Neural progenitor cell (in vitro differentiated cells): ENCODE measurements at regions not wholly inside any gene's neighbourhood (a gene's known extent, or its start where the extent isn't known, plus 50 kb on each side); places are given as distances from the start of the nearest gene placed in this dataset.

Experiments
- DNase-seq: peaks from one replicate; pipeline ENCODE4 v3.0.0-alpha.2; 2016; ENCODE audit warnings: low spot score
- H2AFZ ChIP-seq: fragments of 200-600 bp; sonication (generic); replicated peaks from 2 replicates; pipeline ENCODE4 v1.6.1; 2016; ENCODE audit warnings: antibody characterized with exemption
- H3F3A ChIP-seq: fragments of 200-600 bp; sonication (generic); 2 replicates; pipeline ENCODE4 v1.6.1; 2016; ENCODE audit warnings: antibody characterized with exemption, low read depth
- H3K27ac ChIP-seq: fragments of 200-600 bp; sonication (generic); 2 replicates; pipeline ENCODE4 v1.5.1; 2016; ENCODE audit warnings: mild to moderate bottlenecking
- H3K27me3 ChIP-seq: fragments of 200-600 bp; sonication (generic); 2 replicates; pipeline ENCODE4 v1.6.1; 2016; ENCODE audit warnings: mild to moderate bottlenecking, moderate library complexity
- H3K36me3 ChIP-seq: fragments of 200-600 bp; sonication (generic); 2 replicates; pipeline ENCODE4 v1.5.1; 2016
- H3K4me1 ChIP-seq: fragments of 200-600 bp; sonication (generic); 2 replicates; pipeline ENCODE4 v1.6.1; 2016; ENCODE audit warnings: mixed run types
- H3K4me2 ChIP-seq: fragments of 200-600 bp; sonication (generic); 2 replicates; pipeline ENCODE4 v1.6.1; 2016
- H3K4me3 ChIP-seq: fragments of 200-600 bp; sonication (generic); 2 replicates; pipeline ENCODE4 v1.5.1; 2016
- H3K79me2 ChIP-seq: fragments of 200-600 bp; sonication (generic); 2 replicates; pipeline ENCODE4 v1.6.1; 2016; ENCODE audit warnings: low read depth
- H3K9ac ChIP-seq: fragments of 200-600 bp; sonication (generic); 2 replicates; pipeline ENCODE4 v1.6.1; 2016
- H3K9me3 ChIP-seq: fragments of 200-600 bp; sonication (generic); 2 replicates; pipeline ENCODE4 v1.5.1; 2016; ENCODE audit warnings: low read depth
- H4K20me1 ChIP-seq: fragments of 200-600 bp; sonication (generic); 2 replicates; pipeline ENCODE4 v1.6.1; 2016; ENCODE audit warnings: low read depth
- H3K27ac Mint-ChIP-seq: 3 replicates; pipeline ENCODE4 v1.8.0; 2021; ENCODE audit warnings: mixed read lengths
- H3K27me3 Mint-ChIP-seq: 2 replicates; pipeline ENCODE4 v1.8.0; 2022; ENCODE audit warnings: low read depth, mild to moderate bottlenecking, inconsistent platforms, moderate library complexity, mixed read lengths; ENCODE audit not compliant: insufficient read depth
- H3K36me3 Mint-ChIP-seq: 3 replicates; pipeline ENCODE4 v1.8.0; 2021; ENCODE audit warnings: mixed read lengths
- H3K4me1 Mint-ChIP-seq: 3 replicates; pipeline ENCODE4 v1.8.0; 2021; ENCODE audit warnings: mixed read lengths
- H3K4me3 Mint-ChIP-seq: 3 replicates; pipeline ENCODE4 v1.8.0; 2021; ENCODE audit warnings: mild to moderate bottlenecking, moderate library complexity, mixed read lengths
- H3K9me3 Mint-ChIP-seq: 3 replicates; pipeline ENCODE4 v1.8.0; 2020; ENCODE audit warnings: mixed read lengths
- EZH2 ChIP-seq: fragments of 200-600 bp; sonication (generic); IDR thresholded peaks from 2 replicates; pipeline ENCODE4 v1.6.1; 2017; ENCODE audit warnings: antibody characterized with exemption, mild to moderate bottlenecking, moderate library complexity
- EZH2phosphoT487 ChIP-seq: fragments of 200-600 bp; sonication (generic); IDR thresholded peaks from 2 replicates; pipeline ENCODE4 v1.6.1; 2017; ENCODE audit warnings: antibody characterized with exemption
- TF ChIP-seq, protein P1 (sequence below): fragments of 200-600 bp; sonication (generic); IDR thresholded peaks from 2 replicates; pipeline ENCODE4 v1.5.1; 2017; ENCODE audit warnings: antibody characterized with exemption, mild to moderate bottlenecking

DNA sequence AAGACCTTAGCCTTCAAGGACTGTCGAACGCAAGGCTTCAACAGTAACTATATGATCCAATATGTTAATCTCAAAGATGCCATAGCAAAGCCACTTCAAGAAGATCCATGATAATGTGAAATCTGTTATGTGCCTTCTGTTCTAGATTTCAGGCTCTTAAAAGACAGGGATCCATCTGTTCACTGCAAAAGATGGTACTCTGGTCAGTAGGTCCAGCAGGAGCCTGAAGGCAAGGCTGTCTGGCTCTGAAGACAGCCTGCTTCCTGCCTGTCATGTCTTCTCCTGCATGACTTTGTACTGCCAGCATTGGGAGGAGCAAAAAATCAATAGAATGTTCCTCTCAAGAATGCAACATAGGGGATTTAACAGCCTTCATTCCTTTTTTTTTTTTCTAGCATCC lies 270.8 kb upstream of the PARD3B start:
- peaks cover 21% of the 10 kb centered on the region for H3K4me1 ChIP-seq
- H3K4me3 Mint-ChIP-seq, result no peak overlapping the region
- no peak overlapping the region for H3K27ac Mint-ChIP-seq

DNA sequence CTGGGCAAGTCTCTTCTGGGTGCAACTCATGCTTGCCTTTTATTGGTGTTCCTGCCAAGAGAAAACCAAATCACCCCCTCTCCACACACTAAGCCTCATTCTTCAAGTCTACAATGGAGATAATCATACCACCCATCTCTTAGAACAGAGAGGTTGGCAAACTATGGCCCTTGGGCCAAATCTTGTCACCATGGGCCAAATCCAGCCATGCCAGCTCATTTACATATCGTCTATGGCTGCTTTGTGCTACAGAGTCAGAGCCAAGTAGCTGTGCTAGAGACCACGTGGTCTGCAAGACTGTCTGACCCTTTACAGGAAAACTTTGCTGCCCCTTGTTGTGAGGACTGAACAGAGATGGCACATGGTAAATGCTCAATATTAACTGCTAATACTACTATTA lies 270.3 kb upstream of the PARD3B start:
- Histone ChIP-seq H2AFZ (no peak overlapping the region), H3K36me3 (no peaks in the 10 kb centered on the region), H3K4me3 (no peak overlapping the region), H3K4me1 (peaks cover 23% of the 10 kb centered on the region), H3K27me3 (no peaks in the 10 kb centered on the region), H3K27ac (no peak overlapping the region), H3K4me2 (no peak overlapping the region), H3K79me2 (no peaks in the 10 kb centered on the region), H3K9me3 (no peaks in the 10 kb centered on the region), H4K20me1 (no peaks in the 10 kb centered on the region), H3K9ac (no peak overlapping the region), H3F3A (peaks cover 7% of the 10 kb centered on the region)
- H3K27me3 Mint-ChIP-seq, result peaks cover 7% of the 10 kb centered on the region
- no peak overlapping the region for H3K4me3 Mint-ChIP-seq
- H3K9me3 Mint-ChIP-seq, result peaks cover 7% of the 10 kb centered on the region
- TF ChIP-seq EZH2, result no peak
- TF ChIP-seq EZH2phosphoT487, result no peak
- TF ChIP-seq, protein P1, sequence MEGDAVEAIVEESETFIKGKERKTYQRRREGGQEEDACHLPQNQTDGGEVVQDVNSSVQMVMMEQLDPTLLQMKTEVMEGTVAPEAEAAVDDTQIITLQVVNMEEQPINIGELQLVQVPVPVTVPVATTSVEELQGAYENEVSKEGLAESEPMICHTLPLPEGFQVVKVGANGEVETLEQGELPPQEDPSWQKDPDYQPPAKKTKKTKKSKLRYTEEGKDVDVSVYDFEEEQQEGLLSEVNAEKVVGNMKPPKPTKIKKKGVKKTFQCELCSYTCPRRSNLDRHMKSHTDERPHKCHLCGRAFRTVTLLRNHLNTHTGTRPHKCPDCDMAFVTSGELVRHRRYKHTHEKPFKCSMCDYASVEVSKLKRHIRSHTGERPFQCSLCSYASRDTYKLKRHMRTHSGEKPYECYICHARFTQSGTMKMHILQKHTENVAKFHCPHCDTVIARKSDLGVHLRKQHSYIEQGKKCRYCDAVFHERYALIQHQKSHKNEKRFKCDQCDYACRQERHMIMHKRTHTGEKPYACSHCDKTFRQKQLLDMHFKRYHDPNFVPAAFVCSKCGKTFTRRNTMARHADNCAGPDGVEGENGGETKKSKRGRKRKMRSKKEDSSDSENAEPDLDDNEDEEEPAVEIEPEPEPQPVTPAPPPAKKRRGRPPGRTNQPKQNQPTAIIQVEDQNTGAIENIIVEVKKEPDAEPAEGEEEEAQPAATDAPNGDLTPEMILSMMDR, result no peak
- no peak overlapping the region for H3K27ac Mint-ChIP-seq
- peaks cover 3% of the 10 kb centered on the region for H3K36me3 Mint-ChIP-seq
- peaks cover 40% of the 10 kb centered on the region for H3K4me1 Mint-ChIP-seq
- no peak for DNase-seq

More for the DNA sequence above, 270.8 kb upstream of the PARD3B start:
- Histone ChIP-seq H3K9ac (no peak overlapping the region), H3K4me2 (no peak overlapping the region), H3K79me2 (no peaks in the 10 kb centered on the region), H3K27ac (no peak overlapping the region), H3K27me3 (no peaks in the 10 kb centered on the region), H3K36me3 (no peaks in the 10 kb centered on the region), H3K9me3 (no peaks in the 10 kb centered on the region), H4K20me1 (no peaks in the 10 kb centered on the region), H2AFZ (no peak overlapping the region), H3K4me3 (no peak overlapping the region), H3F3A (peaks cover 7% of the 10 kb centered on the region)
- DNase-seq, result no peak
- Mint-ChIP-seq H3K4me1 (peaks cover 37% of the 10 kb centered on the region), H3K9me3 (peaks cover 11% of the 10 kb centered on the region), H3K27me3 (peaks cover 7% of the 10 kb centered on the region), H3K36me3 (peaks cover 3% of the 10 kb centered on the region)
- TF ChIP-seq EZH2phosphoT487 (no peak), EZH2 (no peak)
- TF ChIP-seq, protein P1, result no peak

DNA sequence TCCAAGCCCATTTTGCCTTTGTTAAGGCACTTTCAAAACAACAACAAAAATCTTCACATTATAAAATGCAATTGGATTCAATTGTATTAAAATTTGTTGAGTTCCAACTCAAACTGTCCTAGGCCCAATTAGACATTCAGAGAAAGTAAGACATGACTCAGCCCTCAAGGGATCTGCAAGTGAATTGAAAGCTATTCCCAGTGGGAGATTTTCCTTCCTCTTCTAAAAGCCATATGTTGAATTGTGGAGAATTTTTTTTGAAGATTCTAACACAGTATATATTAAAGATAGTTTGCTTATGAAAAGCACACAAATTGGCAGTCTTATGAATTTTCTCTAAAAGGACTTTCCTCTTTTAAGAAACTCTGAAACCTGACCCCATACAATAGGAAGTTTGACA lies 268.0 kb upstream of the PARD3B start:
- Histone ChIP-seq H3K27me3 (no peaks in the 10 kb centered on the region), H3K79me2 (no peaks in the 10 kb centered on the region), H3K4me2 (no peak overlapping the region), H2AFZ (no peak overlapping the region), H3K27ac (no peak overlapping the region), H3K36me3 (no peaks in the 10 kb centered on the region), H3K9me3 (no peaks in the 10 kb centered on the region), H4K20me1 (no peaks in the 10 kb centered on the region), H3F3A (peaks cover 13% of the 10 kb centered on the region), H3K4me1 (peaks cover 37% of the 10 kb centered on the region), H3K9ac (no peak overlapping the region), H3K4me3 (no peak overlapping the region)
- Mint-ChIP-seq H3K9me3 (no peaks in the 10 kb centered on the region), H3K27me3 (peaks cover 8% of the 10 kb centered on the region), H3K4me3 (no peak overlapping the region), H3K4me1 (peaks cover 46% of the 10 kb centered on the region), H3K36me3 (no peaks in the 10 kb centered on the region), H3K27ac (no peak overlapping the region)
- TF ChIP-seq EZH2phosphoT487 (no peak), EZH2 (no peak)
- TF ChIP-seq, protein P1, result no peak
- DNase-seq, result no peak

DNA sequence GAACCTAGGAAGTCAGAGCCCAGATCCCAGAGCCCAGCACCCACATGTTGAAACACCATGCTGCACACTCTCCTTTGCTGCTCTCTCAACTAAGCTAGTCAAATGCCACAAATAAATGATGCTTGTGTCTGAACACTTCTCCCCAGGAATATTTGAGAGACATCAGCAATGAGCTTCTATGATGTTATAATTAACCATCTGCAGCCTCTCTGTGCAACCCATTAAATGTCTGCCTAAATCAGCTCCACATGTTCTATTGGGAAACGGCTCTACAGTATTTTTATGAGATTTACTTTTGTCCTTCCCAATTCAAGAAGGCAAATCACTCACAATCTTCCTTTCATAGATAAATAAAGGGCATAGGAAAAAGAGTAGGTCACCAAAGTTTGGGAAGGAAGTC lies 266.8 kb upstream of the PARD3B start:
- Histone ChIP-seq H3K4me1 (peaks cover 39% of the 10 kb centered on the region), H3K27ac (no peak overlapping the region), H3K9ac (no peak overlapping the region), H3K4me2 (no peak overlapping the region), H3K9me3 (no peaks in the 10 kb centered on the region), H4K20me1 (no peaks in the 10 kb centered on the region), H2AFZ (no peak overlapping the region), H3K4me3 (no peak overlapping the region), H3K36me3 (no peaks in the 10 kb centered on the region), H3K27me3 (no peaks in the 10 kb centered on the region), H3F3A (peaks cover 16% of the 10 kb centered on the region), H3K79me2 (no peaks in the 10 kb centered on the region)
- H3K9me3 Mint-ChIP-seq, result no peaks in the 10 kb centered on the region
- no peak overlapping the region for H3K27ac Mint-ChIP-seq
- DNase-seq, result no peak
- no peak overlapping the region for H3K4me3 Mint-ChIP-seq
- TF ChIP-seq EZH2phosphoT487 (no peak), EZH2 (no peak)
- TF ChIP-seq, protein P1, result no peak
- H3K4me1 Mint-ChIP-seq, result peaks cover 50% of the 10 kb centered on the region
- H3K36me3 Mint-ChIP-seq, result no peaks in the 10 kb centered on the region
- H3K27me3 Mint-ChIP-seq, result peaks cover 15% of the 10 kb centered on the region
